Stomach (tissue), 8 donors: ENCODE measurements at regions not wholly inside any gene's neighbourhood (a gene's known extent, or its start where the extent isn't known, plus 50 kb on each side); places are given as distances from the start of the nearest gene placed in this dataset.

Source experiments
- DNase-seq, 2 donors: peaks; one replicate each; pipeline versions ENCODE4 v3.0.0 to v3.0.0-alpha.2; 2013 to 2019
- H3K27ac ChIP-seq, 5 donors: fragments of 200-600 bp in 4 of 5; sonication (generic) in 4 of 5; one replicate each; pipeline ENCODE4 v1.5.1; 2013 to 2019; ENCODE audit warnings: mild to moderate bottlenecking in 1 of 5, moderate library complexity in 1 of 5
- H3K27me3 ChIP-seq, 3 donors: fragments of 200-600 bp; sonication (generic); one replicate each; pipeline ENCODE4 v1.5.1; 2017 to 2019; ENCODE audit warnings: mixed run types in 1 of 3
- H3K36me3 ChIP-seq, 4 donors: fragments of 200-600 bp; sonication (generic); 1 replicate in 3 of 4; 2 replicates in 1 of 4; pipeline ENCODE4 v1.5.1; 2016 to 2019
- H3K4me1 ChIP-seq, 4 donors: fragments of 200-600 bp; sonication (generic); one replicate each; pipeline ENCODE4 v1.5.1; 2016 to 2019
- H3K4me3 ChIP-seq, 4 donors: fragments of 200-600 bp; sonication (generic) in 3 of 4; one replicate each; pipeline ENCODE4 v1.5.1; 2016 to 2019; ENCODE audit warnings: mild to moderate bottlenecking in 1 of 4
- H3K9me3 ChIP-seq, 4 donors: fragments of 200-600 bp; sonication (generic); one replicate each; pipeline ENCODE4 v1.5.1; 2016 to 2019
- EP300 ChIP-seq: sonication (generic); formaldehyde crosslinking; IDR thresholded peaks from one replicate; pipeline ENCODE4 v1.6.1; 2017; ENCODE audit warnings: antibody characterized with exemption
- POLR2A ChIP-seq, 4 donors: fragments of 450-650 bp; IDR thresholded peaks; one replicate each; pipeline ENCODE4 v1.6.1; 2016; ENCODE audit warnings: antibody characterized with exemption in 4 of 4, control low read depth in 2 of 4, mild to moderate bottlenecking in 1 of 4, moderate library complexity in 1 of 4
- POLR2AphosphoS5 ChIP-seq, 3 donors: sonication (generic); formaldehyde crosslinking; IDR thresholded peaks; one replicate each; pipeline ENCODE4 v1.6.1; 2016; ENCODE audit warnings: antibody characterized with exemption in 3 of 3
- WGBS, 5 donors: extraction: QIAGEN DNeasy Blood & Tissue Kit in 3 of 5; methylation state at CpG; one replicate each; pipeline versions ENCODE4 v1.1.5 to v1.1.7; 2013 to 2018; 5-methylcytosine and 5-hydroxymethylcytosine counted together
- intact Hi-C: fragments of 100-400 bp; cut with DNase I; formaldehyde crosslinking; loops from one replicate; pipeline ENCODE4 v1.15.1; 2023; ENCODE audit warnings: low total_unique reads
- TF ChIP-seq, protein P1 (sequence below), 7 experiments: fragments of 450-650 bp in 4 of 7; fragments of 200-600 bp in 3 of 7; sonication (generic) in 3 of 7; IDR thresholded peaks; one replicate each; pipeline ENCODE4 v1.5.1; 2016 to 2019; ENCODE audit warnings: antibody characterized with exemption in 7 of 7, control low read depth in 2 of 7, mild to moderate bottlenecking in 1 of 7
- donor health status: healthy with polysubstance abuse.
- donor health status: Bipolar disorder and iron deficiency.
- donor health status: healthy.

DNA sequence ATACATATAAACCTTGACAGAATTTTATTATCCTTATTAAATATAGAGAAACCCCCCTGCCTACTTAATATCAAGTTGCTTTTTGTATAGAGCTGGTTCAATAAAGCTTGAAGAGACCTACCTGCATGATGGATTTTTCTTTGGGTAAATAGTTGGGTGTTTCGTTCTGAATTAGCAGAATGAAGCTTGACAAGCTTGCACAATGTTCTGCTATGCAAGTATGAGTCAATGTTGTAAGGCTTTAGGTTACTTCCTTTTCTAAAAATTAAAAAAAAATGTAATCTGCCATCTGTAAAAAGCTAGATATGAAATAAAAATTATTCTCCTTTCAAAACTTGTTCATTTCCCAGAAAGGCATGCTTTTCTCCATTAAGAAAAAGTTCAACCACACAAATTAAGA lies 1662.6 kb upstream of the SEL1L start:
- Histone ChIP-seq H3K4me3 (no peak overlapping the region), H3K27me3 (no peaks in the 10 kb centered on the region), H3K36me3 (no peaks in the 10 kb centered on the region), H3K27ac (no peak overlapping the region), H3K4me1 (no peaks in the 10 kb centered on the region), H3K9me3 (no peaks in the 10 kb centered on the region)
- intact Hi-C loops = no loop called here
- no peak for DNase-seq
- no peak for TF ChIP-seq EP300
- TF ChIP-seq POLR2A (IDR thresholded peaks at IDR 0.05) = no peak
- TF ChIP-seq, protein P1, sequence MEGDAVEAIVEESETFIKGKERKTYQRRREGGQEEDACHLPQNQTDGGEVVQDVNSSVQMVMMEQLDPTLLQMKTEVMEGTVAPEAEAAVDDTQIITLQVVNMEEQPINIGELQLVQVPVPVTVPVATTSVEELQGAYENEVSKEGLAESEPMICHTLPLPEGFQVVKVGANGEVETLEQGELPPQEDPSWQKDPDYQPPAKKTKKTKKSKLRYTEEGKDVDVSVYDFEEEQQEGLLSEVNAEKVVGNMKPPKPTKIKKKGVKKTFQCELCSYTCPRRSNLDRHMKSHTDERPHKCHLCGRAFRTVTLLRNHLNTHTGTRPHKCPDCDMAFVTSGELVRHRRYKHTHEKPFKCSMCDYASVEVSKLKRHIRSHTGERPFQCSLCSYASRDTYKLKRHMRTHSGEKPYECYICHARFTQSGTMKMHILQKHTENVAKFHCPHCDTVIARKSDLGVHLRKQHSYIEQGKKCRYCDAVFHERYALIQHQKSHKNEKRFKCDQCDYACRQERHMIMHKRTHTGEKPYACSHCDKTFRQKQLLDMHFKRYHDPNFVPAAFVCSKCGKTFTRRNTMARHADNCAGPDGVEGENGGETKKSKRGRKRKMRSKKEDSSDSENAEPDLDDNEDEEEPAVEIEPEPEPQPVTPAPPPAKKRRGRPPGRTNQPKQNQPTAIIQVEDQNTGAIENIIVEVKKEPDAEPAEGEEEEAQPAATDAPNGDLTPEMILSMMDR (IDR thresholded peaks at IDR 0.05) = no peak
- no peak for TF ChIP-seq POLR2AphosphoS5 (IDR thresholded peaks at IDR 0.05)
- 57 to 63% (median 57%) methylated on average over 1 of the region's 1 CpG for WGBS, 5 donors

DNA sequence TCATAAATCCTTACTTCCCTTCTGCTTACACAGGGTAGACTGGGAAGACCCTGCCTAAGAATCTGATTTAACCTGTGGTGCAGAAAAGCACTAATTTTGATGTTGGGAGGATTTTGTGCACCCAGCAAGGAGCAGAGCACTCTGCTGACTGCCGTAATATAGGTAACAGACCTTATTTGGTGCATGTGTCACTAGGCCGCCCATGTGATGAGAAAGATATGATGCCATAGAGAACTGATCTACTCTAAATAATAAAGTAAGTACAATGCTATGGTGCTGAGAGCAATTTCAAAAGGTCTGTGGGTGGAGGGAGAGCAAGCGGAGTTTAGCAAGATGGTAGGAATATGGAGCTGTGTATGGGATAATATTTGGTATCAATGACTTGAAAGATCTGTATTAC lies 1663.6 kb upstream of the SEL1L start:
- no peak for DNase-seq
- no peak overlapping the region for H3K4me3 ChIP-seq
- no peaks in the 10 kb centered on the region for H3K27me3 ChIP-seq
- no peaks in the 10 kb centered on the region for H3K4me1 ChIP-seq
- WGBS, 5 donors = 60 to 88% (median 62%) methylated on average over 2 to 3 of the region's 3 CpGs
- intact Hi-C loops = no loop called here
- H3K36me3 ChIP-seq = no peaks in the 10 kb centered on the region
- no peaks in the 10 kb centered on the region for H3K9me3 ChIP-seq
- TF ChIP-seq EP300 = no peak
- TF ChIP-seq POLR2AphosphoS5 (IDR thresholded peaks at IDR 0.05) = no peak
- TF ChIP-seq POLR2A (IDR thresholded peaks at IDR 0.05) = no peak
- TF ChIP-seq, protein P1 (IDR thresholded peaks at IDR 0.05) = no peak
- no peak overlapping the region for H3K27ac ChIP-seq

DNA sequence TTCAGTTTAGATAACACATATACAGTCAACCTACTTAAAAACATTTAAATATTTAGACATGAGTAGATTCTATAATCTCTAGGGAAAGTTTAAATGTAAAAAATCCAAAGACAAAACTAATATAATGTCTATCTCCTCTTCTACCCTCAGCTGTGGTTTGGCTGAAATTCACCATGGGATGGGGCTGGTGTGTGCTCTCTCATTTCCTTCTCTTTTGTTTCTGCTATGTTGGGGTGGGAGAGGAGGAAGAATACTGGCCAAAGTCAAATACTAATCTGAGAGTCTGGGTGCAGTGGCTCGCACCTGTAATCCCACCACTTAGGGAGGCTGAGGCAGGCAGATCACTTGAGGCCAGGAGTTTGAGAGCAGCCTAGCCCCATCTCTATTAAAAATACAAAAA lies 1673.9 kb upstream of the SEL1L start:
- H3K27ac ChIP-seq = no peak overlapping the region
- no peak for DNase-seq
- intact Hi-C loops = no loop called here
- H3K36me3 ChIP-seq = no peaks in the 10 kb centered on the region
- no peaks in the 10 kb centered on the region for H3K27me3 ChIP-seq
- 74 to 93% (median 85%) methylated on average over 1 of the region's 1 CpG for WGBS, 5 donors
- H3K9me3 ChIP-seq = no peaks in the 10 kb centered on the region
- H3K4me3 ChIP-seq = no peak overlapping the region
- H3K4me1 ChIP-seq = no peaks in the 10 kb centered on the region
- no peak for TF ChIP-seq POLR2AphosphoS5 (IDR thresholded peaks at IDR 0.05)
- TF ChIP-seq, protein P1 (IDR thresholded peaks at IDR 0.05) = no peak
- no peak for TF ChIP-seq POLR2A (IDR thresholded peaks at IDR 0.05)
- no peak for TF ChIP-seq EP300

DNA sequence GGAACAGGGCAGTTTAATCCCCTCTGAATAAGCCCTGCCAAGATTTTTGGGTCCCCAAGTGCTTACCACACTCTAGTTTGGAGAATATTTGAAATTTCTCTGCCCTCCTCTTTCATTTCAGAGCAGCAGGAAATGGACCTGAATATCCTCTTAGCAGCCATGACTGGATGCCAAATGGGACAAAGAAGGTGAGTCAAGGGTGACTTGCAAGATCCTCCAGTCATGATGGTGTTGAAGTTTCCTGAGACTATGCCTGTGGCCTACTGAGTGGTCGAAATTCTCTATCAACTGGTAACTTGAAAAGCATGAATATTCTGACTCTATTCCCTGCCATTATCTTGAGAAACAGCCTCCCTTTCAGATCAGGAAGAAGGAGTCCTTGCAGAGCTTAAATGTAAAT lies 1674.7 kb upstream of the SEL1L start:
- H3K4me1 ChIP-seq = no peaks in the 10 kb centered on the region

More for the DNA sequence above, 1674.7 kb upstream of the SEL1L start:
- 38 to 69% (median 57%) methylated on average over 1 of the region's 1 CpG for WGBS, 5 donors
- H3K27me3 ChIP-seq = no peaks in the 10 kb centered on the region
- H3K9me3 ChIP-seq = no peaks in the 10 kb centered on the region
- no peak for DNase-seq
- intact Hi-C loops = no loop called here
- H3K4me3 ChIP-seq = no peak overlapping the region
- no peak overlapping the region for H3K27ac ChIP-seq
- H3K36me3 ChIP-seq = no peaks in the 10 kb centered on the region
- TF ChIP-seq EP300 (no peak), POLR2A (IDR thresholded peaks at IDR 0.05) (no peak), POLR2AphosphoS5 (IDR thresholded peaks at IDR 0.05) (no peak)
- TF ChIP-seq, protein P1 (IDR thresholded peaks at IDR 0.05) = no peak
